Thyroid gland (tissue), 4 donors: ENCODE measurements at regions not wholly inside any gene's neighbourhood (a gene's known extent, or its start where the extent isn't known, plus 50 kb on each side); places are given as distances from the start of the nearest gene placed in this dataset.

Experiments used
- POLR2A ChIP-seq, 2 donors: fragments of 450-650 bp; IDR thresholded peaks; one replicate each; pipeline ENCODE4 v1.6.1; 2017; ENCODE audit warnings: antibody characterized with exemption in 2 of 2, mild to moderate bottlenecking in 2 of 2, moderate library complexity in 1 of 2
- TF ChIP-seq, protein P1 (sequence below), 6 experiments: fragments of 200-600 bp in 3 of 6; fragments of 450-650 bp in 3 of 6; sonication (generic) in 3 of 6; IDR thresholded peaks; one replicate each; pipeline ENCODE4 v1.5.1; 2016 to 2019; ENCODE audit warnings: antibody characterized with exemption in 6 of 6, mild to moderate bottlenecking in 2 of 6, inconsistent platforms in 1 of 6, moderate library complexity in 1 of 6

DNA sequence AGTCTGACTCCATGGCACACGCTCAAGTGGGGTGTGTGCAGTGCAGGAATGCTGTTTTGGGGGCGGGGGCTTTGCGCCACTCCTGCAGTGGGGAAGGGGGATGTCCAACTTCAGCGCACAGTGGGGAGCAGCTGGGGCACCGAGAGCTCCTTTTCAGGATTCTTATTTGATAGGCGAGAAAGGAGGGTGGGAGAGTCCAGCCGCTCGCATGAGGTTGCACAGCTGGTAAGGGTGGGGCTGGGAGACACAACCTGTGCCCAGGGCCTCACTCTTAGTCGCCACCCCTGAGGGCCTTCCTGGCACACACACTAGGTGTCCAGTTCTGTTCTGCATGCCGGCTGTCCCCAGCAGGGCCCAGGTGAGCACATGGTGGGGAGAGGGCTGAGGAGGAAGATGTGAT, 190.8 kb downstream of the UQCRFS1 start:
- TF ChIP-seq, protein P1, sequence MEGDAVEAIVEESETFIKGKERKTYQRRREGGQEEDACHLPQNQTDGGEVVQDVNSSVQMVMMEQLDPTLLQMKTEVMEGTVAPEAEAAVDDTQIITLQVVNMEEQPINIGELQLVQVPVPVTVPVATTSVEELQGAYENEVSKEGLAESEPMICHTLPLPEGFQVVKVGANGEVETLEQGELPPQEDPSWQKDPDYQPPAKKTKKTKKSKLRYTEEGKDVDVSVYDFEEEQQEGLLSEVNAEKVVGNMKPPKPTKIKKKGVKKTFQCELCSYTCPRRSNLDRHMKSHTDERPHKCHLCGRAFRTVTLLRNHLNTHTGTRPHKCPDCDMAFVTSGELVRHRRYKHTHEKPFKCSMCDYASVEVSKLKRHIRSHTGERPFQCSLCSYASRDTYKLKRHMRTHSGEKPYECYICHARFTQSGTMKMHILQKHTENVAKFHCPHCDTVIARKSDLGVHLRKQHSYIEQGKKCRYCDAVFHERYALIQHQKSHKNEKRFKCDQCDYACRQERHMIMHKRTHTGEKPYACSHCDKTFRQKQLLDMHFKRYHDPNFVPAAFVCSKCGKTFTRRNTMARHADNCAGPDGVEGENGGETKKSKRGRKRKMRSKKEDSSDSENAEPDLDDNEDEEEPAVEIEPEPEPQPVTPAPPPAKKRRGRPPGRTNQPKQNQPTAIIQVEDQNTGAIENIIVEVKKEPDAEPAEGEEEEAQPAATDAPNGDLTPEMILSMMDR (IDR thresholded peaks at IDR 0.05): no peak
- no peak for TF ChIP-seq POLR2A (IDR thresholded peaks at IDR 0.05)
